ENCODE measurements at regions not wholly inside any gene's neighbourhood (a gene's known extent, or its start where the extent isn't known, plus 50 kb on each side); places are given as distances from the start of the nearest gene placed in this dataset.

DNA sequence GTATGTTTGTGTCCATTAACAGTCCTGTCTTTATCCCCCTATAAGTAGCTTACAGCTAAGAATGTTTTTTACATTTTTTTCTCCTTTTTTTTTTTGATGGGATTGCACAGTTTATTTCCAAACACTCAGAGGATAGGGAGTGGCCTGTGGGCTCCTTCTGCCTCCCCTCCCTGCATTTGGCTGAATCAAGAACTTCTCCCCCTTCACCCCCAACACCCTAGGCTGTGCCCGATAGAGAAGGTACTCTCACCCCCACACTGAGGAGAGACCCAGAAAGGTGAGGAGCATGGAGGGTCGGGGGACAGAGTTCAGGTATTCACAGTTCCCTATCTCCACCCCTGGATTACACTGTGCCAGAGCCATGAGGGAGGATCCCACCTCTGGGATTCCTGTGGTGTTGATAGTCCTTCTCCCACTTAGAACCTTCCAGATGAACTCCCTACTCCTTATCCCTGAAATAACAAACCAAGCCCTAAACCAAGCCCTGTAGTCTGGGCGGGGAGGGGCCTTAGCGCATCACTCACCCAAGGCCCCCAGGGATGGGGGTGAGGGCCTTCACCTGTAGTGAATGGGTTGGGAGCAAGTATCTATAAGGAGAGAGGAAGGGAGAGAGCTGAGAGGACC is 97.1 kb downstream of the ADAMTS15 start:
- peaks cover 35 to 69% of the 10 kb centered on the region in 2 donors for H3K27me3 Mint-ChIP-seq
- ATAC-seq (replicated peaks) (no peak), DNase-seq (no peak)
- H3K36me3 Mint-ChIP-seq (ENCODE audit: insufficient read depth), result no peaks in the 10 kb centered on the region
- no peak overlapping the region for H3K4me3 Mint-ChIP-seq
- no peaks in the 10 kb centered on the region for H3K4me1 Mint-ChIP-seq (ENCODE audit: low read depth in 2 of 2)
- peak overlapping the region in 1 of 2 donors; percentile 47 for H3K27ac Mint-ChIP-seq
- H3K9me3 Mint-ChIP-seq, result no peaks in the 10 kb centered on the region

DNA sequence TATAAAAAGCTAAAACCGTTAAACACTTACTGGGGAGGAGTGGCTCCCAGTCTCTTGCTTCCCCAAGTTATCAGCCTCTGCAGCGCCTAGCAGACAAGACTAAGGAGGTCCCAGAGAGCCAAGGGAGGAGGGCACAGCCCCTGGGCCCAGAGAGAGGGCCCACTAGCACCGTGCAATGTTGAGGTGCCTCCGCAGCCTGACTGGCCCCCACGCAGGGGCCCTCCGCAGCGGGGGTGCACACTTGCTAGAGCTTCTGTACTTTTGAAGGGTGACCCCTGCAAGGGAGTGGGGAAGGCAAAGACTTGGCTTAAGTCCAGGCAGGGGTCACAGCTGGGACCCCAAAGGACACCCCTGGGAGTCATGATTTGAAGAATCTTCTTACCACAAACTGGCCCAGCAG is 98.0 kb downstream of the ADAMTS15 start:
- Mint-ChIP-seq H3K36me3 (ENCODE audit: insufficient read depth) (no peaks in the 10 kb centered on the region), H3K9me3 (no peaks in the 10 kb centered on the region), H3K4me1 (ENCODE audit: low read depth in 2 of 2) (no peaks in the 10 kb centered on the region), H3K27ac (no peak overlapping the region), H3K27me3 (peaks cover 33 to 68% of the 10 kb centered on the region in 2 donors), H3K4me3 (no peak overlapping the region)
- DNase-seq (no peak), ATAC-seq (replicated peaks) (no peak)

DNA sequence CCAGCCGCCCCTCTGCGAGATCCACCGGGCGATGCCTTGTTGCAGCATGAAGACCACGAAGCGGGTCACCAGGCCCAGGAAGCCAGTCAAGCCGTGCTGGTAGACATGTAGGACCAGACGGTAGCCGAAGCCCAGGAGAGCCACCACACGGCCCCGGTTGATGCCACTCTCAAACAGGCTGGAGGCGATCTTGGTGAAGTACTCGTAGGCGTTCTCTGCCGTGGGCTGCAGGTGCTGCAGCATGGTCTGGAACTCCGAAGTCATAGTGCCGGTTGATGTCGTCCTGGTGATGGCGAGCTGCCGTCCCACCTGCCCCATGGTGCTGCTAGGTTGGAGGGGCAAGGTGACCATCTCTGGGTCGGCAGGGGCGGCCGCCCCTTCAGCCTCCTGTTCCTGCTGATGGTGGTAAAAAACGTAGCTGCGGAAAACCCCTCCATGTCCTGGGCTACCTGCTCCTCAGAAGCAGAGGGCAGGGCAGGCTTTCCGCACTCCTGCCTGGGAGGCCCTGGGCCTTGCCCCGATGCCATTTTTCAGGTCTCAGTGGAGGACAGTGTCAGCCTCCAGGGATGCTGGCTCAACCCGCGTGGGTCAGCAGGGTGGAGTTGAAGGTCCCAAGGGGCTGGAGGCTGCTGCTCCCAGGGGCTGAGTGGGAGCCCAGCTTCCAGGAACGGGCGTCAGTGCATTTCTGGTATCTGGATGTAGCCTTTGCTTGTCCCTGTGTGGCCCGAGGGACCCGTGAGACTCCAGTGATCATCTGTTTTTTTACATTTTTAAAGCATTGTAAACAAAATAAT is 98.7 kb downstream of the ADAMTS15 start:
- Mint-ChIP-seq H3K27ac (no peak overlapping the region), H3K9me3 (no peaks in the 10 kb centered on the region)

DNA sequence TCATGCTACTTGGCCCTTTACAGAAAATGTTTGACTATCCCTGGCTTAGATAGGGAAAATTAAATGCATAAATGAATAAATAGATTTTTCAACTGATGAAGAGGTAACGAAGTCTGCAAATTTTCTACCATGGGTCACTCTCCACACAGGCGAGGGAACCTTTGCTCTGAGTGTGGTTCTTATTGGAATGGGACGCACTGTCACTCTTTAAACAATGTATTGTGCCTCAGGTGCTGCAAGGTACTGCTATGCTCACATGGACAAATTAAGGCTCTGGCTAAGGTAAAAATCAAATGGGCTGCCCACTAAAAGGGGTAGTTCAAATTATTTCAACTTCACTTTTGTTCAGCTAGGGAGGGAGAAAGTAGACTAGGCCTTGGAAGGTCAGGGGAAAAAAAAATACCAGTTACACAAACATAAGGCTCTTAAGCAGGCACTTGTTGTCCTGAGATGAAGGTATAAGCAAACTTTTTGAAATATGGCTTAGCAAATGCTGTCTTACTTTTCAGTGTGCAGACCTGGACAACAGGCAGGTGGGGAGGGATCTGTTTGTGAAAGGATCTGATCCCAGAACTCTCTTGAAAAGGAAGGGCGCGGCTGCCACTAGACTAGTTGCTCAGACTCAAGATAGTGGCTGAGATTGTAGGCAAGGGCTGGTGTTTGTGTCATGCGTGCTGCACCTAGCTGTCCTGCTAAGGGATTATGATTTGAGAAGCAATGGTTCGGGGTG is 99.5 kb downstream of the ADAMTS15 start:
- Mint-ChIP-seq H3K4me3 (no peak overlapping the region), H3K27ac (no peak overlapping the region), H3K27me3 (peaks cover 19 to 55% of the 10 kb centered on the region in 2 donors), H3K36me3 (ENCODE audit: insufficient read depth) (no peaks in the 10 kb centered on the region), H3K9me3 (no peaks in the 10 kb centered on the region), H3K4me1 (ENCODE audit: low read depth in 2 of 2) (no peaks in the 10 kb centered on the region)
- ATAC-seq (replicated peaks), result no peak
- DNase-seq, result no peak

More for the DNA sequence above, 98.7 kb downstream of the ADAMTS15 start:
- ATAC-seq (replicated peaks) (no peak), DNase-seq (no peak)
- H3K4me1 Mint-ChIP-seq (ENCODE audit: low read depth in 2 of 2), result no peaks in the 10 kb centered on the region
- no peak overlapping the region for H3K4me3 Mint-ChIP-seq
- peaks cover 26 to 63% of the 10 kb centered on the region in 2 donors for H3K27me3 Mint-ChIP-seq
- no peaks in the 10 kb centered on the region for H3K36me3 Mint-ChIP-seq (ENCODE audit: insufficient read depth)

DNA sequence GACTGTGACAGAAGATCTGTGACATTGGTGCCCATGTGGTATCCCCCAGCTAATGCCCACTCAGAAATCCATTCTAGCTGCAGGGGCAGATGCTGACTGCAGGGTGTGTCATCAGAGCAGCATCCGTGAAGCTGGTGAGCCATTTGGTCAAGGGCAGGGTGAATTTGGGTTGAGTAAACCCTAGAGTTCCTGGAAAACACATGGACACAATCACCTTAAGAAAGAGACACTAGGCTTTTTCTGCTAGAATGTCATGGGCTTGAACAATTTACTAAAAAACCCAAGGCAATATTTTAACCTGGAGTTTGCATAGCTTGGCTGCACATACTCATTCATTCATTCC is 100.0 kb downstream of the ADAMTS15 start:
- DNase-seq, result no peak
- no peaks in the 10 kb centered on the region for H3K36me3 Mint-ChIP-seq (ENCODE audit: insufficient read depth)
- H3K4me1 Mint-ChIP-seq (ENCODE audit: low read depth in 2 of 2), result no peaks in the 10 kb centered on the region
- no peak overlapping the region for H3K4me3 Mint-ChIP-seq
- ATAC-seq (replicated peaks), result no peak
- peaks cover 19 to 50% of the 10 kb centered on the region in 2 donors for H3K27me3 Mint-ChIP-seq
- H3K27ac Mint-ChIP-seq, result no peak overlapping the region
- H3K9me3 Mint-ChIP-seq, result no peaks in the 10 kb centered on the region

DNA sequence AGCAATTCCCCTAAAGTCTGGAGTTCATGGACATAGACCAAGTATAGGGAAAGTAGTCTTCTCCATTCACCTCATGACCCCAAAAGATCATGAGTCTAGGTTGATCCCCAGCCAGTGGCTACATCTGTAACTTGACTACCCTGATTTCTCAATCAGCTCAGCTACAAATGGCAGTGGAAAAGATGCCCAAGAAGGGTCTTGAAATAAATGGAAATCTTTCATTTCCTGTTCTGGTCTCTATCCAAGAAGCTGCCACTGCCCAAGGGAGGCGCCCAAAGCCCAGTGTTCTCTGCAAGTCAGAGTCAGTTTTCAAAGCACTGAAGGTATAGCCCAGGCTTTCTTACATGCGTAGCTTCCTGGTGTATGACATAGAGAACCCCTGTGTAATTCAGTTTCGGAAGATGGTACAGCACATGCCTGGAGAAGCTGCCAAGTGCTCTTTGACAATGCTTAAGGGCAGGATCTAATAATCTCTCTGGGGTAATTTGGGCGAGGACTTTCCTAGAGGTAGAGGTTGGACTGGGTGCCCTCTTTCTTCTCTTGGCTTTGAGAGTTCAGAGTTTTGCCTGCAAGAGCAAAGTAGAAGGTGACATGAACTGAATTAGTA is 101.1 kb downstream of the ADAMTS15 start:
- Mint-ChIP-seq H3K4me3 (no peak overlapping the region), H3K27ac (peak overlapping the region in 1 of 2 donors; percentile 62), H3K9me3 (no peaks in the 10 kb centered on the region), H3K36me3 (ENCODE audit: insufficient read depth) (no peaks in the 10 kb centered on the region), H3K4me1 (ENCODE audit: low read depth in 2 of 2) (no peaks in the 10 kb centered on the region), H3K27me3 (peaks cover 22 to 41% of the 10 kb centered on the region in 2 donors)
- no peak for ATAC-seq (replicated peaks)
- DNase-seq, result no peak

DNA sequence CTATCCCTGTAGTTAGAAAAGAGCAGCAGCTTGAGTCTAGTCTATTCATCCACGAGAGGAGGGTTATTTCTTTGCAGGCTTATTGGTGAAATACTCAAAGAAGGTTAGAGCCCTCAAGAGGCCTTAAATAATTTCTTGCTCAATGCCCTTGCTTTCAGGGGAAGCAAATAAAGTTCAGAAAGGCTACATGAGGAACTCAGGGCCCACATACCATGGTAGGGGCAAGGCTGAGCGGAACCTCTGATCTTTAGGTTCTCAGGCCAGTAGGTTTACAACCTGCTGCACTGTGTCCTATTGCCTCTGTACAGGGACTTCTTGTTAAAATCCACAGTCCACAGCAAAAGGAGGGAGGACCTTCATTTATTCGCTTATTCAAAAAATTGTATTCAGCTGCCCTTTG is 101.7 kb downstream of the ADAMTS15 start:
- H3K36me3 Mint-ChIP-seq (ENCODE audit: insufficient read depth), result no peaks in the 10 kb centered on the region
- H3K27me3 Mint-ChIP-seq, result peaks cover 21 to 41% of the 10 kb centered on the region in 2 donors
- H3K4me1 Mint-ChIP-seq (ENCODE audit: low read depth in 2 of 2), result no peaks in the 10 kb centered on the region
- DNase-seq (no peak), ATAC-seq (replicated peaks) (no peak)
- no peak overlapping the region for H3K4me3 Mint-ChIP-seq
- H3K9me3 Mint-ChIP-seq, result no peaks in the 10 kb centered on the region
- peak overlapping the region in 1 of 2 donors; percentile 62 for H3K27ac Mint-ChIP-seq

DNA sequence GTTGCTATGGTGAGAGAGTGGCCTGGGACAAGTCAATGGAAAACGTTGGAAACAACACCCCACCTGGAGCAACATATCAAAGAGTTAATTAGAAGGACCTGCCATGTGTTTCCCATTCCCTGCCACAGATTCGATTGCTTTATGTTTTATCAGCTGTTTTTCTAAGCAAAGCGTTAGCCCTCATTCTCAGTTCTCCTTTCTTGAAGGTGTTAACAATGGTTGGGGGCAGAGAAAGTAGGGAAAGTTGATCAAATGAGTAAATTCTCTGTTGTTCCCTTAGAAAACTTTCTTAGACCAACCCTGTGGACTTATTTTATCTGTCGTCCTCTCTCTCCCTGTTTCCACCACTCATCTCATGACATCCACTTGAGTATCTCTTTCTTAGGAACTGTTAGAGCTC is 102.5 kb downstream of the ADAMTS15 start:
- Mint-ChIP-seq H3K27ac (no peak overlapping the region), H3K27me3 (peaks cover 14 to 38% of the 10 kb centered on the region in 2 donors), H3K4me3 (no peak overlapping the region), H3K36me3 (ENCODE audit: insufficient read depth) (no peaks in the 10 kb centered on the region), H3K4me1 (ENCODE audit: low read depth in 2 of 2) (no peaks in the 10 kb centered on the region), H3K9me3 (no peaks in the 10 kb centered on the region)
- DNase-seq (no peak), ATAC-seq (replicated peaks) (no peak)

DNA sequence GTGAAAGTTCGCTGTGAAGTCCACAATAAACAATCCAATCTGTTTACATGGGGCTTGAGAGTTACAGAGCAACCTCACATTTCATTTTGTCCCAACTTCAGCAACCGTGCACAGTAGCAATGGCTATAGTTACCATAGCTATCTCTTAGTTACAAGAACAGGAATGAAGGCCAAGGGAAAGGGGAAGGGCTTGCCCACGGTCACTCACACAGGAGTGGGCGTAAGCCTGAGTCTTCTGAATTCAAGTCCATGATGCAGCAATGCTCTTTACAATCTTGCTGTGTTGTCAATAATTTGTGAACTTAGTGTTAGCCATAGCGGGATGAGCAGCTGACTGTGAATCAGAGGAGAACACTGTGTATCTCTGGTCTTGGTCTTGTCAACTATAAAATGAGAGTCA is 102.9 kb downstream of the ADAMTS15 start:
- no peak for DNase-seq
- Mint-ChIP-seq H3K27ac (no peak overlapping the region), H3K4me3 (no peak overlapping the region), H3K9me3 (no peaks in the 10 kb centered on the region), H3K36me3 (ENCODE audit: insufficient read depth) (no peaks in the 10 kb centered on the region), H3K4me1 (ENCODE audit: low read depth in 2 of 2) (no peaks in the 10 kb centered on the region), H3K27me3 (peaks cover 18 to 34% of the 10 kb centered on the region in 2 donors)
- ATAC-seq (replicated peaks), result no peak

DNA sequence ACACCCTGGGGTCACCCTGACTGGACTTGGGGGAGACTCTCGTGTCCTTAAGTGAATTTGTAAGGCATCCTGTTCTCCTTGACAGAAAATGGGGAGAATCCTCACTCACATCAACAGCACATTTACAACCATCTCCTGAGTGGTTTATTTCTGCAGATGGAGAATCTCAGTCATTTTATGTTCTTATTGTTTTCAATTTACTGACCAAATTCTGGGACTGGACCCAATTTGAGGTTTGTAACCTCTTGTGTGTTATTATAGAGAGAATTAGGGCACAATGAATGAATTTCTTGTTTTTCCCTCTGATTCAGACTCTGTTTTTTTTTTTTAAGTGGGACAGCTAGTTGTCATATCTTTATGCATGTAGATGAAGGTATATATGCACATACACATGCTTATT is 104.9 kb downstream of the ADAMTS15 start:
- no peaks in the 10 kb centered on the region for H3K9me3 Mint-ChIP-seq
- ATAC-seq (replicated peaks) (no peak), DNase-seq (no peak)
- no peak overlapping the region for H3K27ac Mint-ChIP-seq
- peaks cover 18 to 29% of the 10 kb centered on the region in 2 donors for H3K27me3 Mint-ChIP-seq
- no peaks in the 10 kb centered on the region for H3K4me1 Mint-ChIP-seq (ENCODE audit: low read depth in 2 of 2)
- H3K36me3 Mint-ChIP-seq (ENCODE audit: insufficient read depth), result no peaks in the 10 kb centered on the region
- H3K4me3 Mint-ChIP-seq, result no peak overlapping the region

DNA sequence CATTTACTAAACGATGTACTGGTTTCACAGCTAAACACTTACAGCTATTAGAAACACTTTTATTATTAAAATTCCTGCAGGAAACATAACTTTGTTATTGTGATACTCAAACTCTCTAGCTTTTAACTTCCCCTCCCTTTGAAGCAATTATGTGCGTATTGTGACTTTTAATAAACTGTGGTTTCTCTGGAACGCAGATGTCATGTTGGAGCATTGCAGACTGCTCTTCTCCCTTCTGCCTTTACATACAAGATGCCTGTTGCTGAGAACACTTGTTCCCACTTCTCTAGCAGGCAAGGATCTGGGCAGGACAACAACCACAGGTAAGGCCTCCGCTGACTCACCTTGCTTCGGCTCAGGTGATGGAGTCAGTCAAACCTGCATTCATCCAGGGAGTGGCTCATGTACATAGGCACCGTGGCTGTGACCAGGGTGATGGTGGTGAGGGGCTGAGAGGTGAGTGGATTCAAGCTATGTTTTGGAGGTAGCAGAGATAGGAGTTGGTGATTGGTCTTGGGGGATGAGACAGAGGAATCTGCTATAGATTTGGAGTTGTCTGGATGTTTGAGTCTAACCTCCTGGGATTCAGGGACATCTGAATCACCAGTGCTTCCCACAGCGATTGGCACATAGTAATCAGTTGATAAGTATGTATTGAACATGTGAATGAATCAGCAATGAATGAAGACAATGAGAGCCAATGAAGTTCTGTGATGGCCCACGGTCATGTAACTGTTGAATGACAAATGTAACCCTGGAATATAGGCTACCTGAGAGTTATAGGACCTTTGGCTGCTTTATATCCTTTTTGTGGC is 106.0 kb downstream of the ADAMTS15 start:
- Mint-ChIP-seq H3K27me3 (peaks cover 18 to 32% of the 10 kb centered on the region in 2 donors), H3K4me3 (no peak overlapping the region), H3K9me3 (no peaks in the 10 kb centered on the region), H3K4me1 (ENCODE audit: low read depth in 2 of 2) (no peaks in the 10 kb centered on the region), H3K36me3 (ENCODE audit: insufficient read depth) (no peaks in the 10 kb centered on the region), H3K27ac (no peak overlapping the region)
- DNase-seq (no peak), ATAC-seq (replicated peaks) (no peak)

DNA sequence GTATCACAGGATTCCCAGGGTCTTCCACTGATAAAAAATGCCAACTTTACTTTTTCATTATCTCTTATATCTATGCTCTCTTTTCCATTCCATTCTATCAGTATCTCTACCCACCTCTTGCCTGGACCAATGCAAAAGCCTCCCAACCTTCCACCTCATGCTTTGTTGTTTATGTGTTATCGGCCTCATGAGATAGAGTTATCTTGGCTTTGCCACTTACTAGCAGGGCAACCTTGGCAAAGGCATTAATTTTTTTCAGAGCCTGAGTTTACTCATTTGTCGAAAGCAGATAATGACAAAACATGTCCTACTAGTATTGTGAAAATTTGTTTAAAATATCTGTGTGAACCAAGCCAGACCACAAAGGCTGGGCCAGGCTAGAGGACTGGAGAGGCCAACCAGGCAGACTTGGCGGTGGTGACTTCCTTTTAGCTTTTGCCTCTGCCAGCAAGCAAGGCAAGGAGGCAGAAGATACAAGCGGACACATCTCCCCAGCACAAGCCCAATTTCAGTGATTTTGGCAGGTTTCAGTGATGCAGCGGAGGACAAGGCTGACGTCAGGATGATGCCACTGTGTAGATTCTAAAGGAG is 106.9 kb downstream of the ADAMTS15 start:
- H3K9me3 Mint-ChIP-seq, result no peaks in the 10 kb centered on the region
- ATAC-seq (replicated peaks) (no peak), DNase-seq (no peak)
- no peaks in the 10 kb centered on the region for H3K36me3 Mint-ChIP-seq (ENCODE audit: insufficient read depth)
- H3K4me1 Mint-ChIP-seq (ENCODE audit: low read depth in 2 of 2), result no peaks in the 10 kb centered on the region
- H3K27ac Mint-ChIP-seq, result no peak overlapping the region
- no peak overlapping the region for H3K4me3 Mint-ChIP-seq
- H3K27me3 Mint-ChIP-seq, result peaks cover 17 to 32% of the 10 kb centered on the region in 2 donors

All from effector memory CD8-positive, alpha-beta T cell (primary cell).